Astrocyte (in vitro differentiated cells and primary cell): ENCODE measurements at regions not wholly inside any gene's neighbourhood (a gene's known extent, or its start where the extent isn't known, plus 50 kb on each side); places are given as distances from the start of the nearest gene placed in this dataset.

Source experiments
- EZH2 ChIP-seq: IDR thresholded peaks from 2 replicates; pipeline ENCODE4 v1.6.1; 2012; ENCODE audit warnings: mild to moderate bottlenecking, low read length, inconsistent platforms; ENCODE audit not compliant: insufficient read depth
- TF ChIP-seq, protein P1 (sequence below): IDR thresholded peaks from 2 replicates; pipeline ENCODE4 v1.5.1; 2011; ENCODE audit warnings: low read depth, mild to moderate bottlenecking, inconsistent platforms, low read length, moderate library complexity; ENCODE audit not compliant: insufficient read depth

DNA sequence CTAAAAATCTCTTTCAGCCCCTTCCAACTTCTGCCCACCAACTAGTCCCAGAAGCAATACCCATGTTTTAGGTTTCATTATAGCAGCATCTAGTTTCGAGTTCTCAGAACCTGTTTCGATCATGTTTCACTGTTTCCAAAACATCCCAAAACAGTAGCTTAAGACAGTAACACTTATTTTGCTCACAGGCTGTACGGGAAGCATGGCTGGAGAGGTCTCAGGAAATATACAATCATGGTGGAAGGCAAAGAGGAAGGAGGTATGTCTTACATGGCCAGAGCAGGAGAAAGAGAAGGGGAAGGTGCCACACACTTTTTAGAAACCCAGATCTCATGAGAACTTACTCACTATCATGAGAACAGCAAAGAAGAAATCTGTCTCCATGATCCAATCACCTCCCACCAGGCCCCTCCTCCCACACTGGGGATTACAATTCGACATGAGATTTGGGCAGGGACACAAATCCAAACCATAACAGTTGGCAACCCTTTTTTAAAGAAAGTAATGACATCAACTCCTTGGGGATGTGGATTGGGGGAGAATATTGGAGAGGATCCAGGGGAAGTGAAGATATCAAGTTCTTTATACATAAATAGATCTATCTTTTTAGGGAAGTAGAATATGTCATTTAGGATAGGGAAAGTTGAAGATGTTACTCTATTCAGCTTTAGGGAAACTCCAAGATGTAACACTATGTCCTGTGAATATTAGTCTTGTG lies 269.9 kb upstream of the PLEKHG7 start:
- TF ChIP-seq, protein P1, sequence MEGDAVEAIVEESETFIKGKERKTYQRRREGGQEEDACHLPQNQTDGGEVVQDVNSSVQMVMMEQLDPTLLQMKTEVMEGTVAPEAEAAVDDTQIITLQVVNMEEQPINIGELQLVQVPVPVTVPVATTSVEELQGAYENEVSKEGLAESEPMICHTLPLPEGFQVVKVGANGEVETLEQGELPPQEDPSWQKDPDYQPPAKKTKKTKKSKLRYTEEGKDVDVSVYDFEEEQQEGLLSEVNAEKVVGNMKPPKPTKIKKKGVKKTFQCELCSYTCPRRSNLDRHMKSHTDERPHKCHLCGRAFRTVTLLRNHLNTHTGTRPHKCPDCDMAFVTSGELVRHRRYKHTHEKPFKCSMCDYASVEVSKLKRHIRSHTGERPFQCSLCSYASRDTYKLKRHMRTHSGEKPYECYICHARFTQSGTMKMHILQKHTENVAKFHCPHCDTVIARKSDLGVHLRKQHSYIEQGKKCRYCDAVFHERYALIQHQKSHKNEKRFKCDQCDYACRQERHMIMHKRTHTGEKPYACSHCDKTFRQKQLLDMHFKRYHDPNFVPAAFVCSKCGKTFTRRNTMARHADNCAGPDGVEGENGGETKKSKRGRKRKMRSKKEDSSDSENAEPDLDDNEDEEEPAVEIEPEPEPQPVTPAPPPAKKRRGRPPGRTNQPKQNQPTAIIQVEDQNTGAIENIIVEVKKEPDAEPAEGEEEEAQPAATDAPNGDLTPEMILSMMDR: no peak
- TF ChIP-seq EZH2: no peak
